A549 (cell line): ENCODE measurements at regions not wholly inside any gene's neighbourhood (a gene's known extent, or its start where the extent isn't known, plus 50 kb on each side); places are given as distances from the start of the nearest gene placed in this dataset.

Experiments used
- ATAC-seq, 2 experiments: fragments of 200-7000 bp in 1 of 2; fragments of >200 bp in 1 of 2; cut with Nextera tagmentation in 1 of 2; cut with Tn5 transposase in 1 of 2; 3 replicates each; pipeline versions ENCODE4 v1.8.0 to v1.9.1; 2018 to 2020; ENCODE audit warnings: mild to moderate bottlenecking in 1 of 2, moderate library complexity in 1 of 2
- CTCF ChIA-PET: fragments of 300-600 bp; sonication (Branson Sonifier 250); formaldehyde crosslinking; extraction: SDS; loops from one replicate; lab custom pipeline; 2021; ENCODE audit warnings: antibody characterized with exemption, inconsistent platforms; lab: Yijun Ruan, JAX
- POLR2A ChIA-PET: fragments of 350-600 bp; formaldehyde crosslinking; extraction: SDS; loops from one replicate; lab custom pipeline; 2021; ENCODE audit warnings: antibody characterized with exemption, inconsistent platforms; lab: Yijun Ruan, JAX
- DNase-seq, 2 experiments: peaks; one replicate each; pipeline versions ENCODE4 v3.0.0 to v3.0.0-alpha.2; 2011 to 2016; ENCODE audit warnings: low read depth in 1 of 2, low spot score in 1 of 2
- FAIRE-seq: peaks from 2 replicates; lab custom pipeline; 2011; peaks lifted over from hg19 to GRCh38; lab: Jason Lieb, UNC
- H3K27ac ChIP-seq, 2 experiments: fragments of >200 bp; sonication (Bioruptor Twin); formaldehyde crosslinking; 3 replicates each; pipeline ENCODE4 v1.5.1; 2016 to 2017
- H3K4me1 ChIP-seq: fragments of >200 bp; sonication (Bioruptor Twin); formaldehyde crosslinking; 3 replicates; pipeline ENCODE4 v1.6.1; 2016
- H3K4me2 ChIP-seq: fragments of >200 bp; sonication (Bioruptor Twin); formaldehyde crosslinking; 3 replicates; pipeline ENCODE4 v1.6.1; 2016
- H3K4me3 ChIP-seq: fragments of >200 bp; sonication (Bioruptor Twin); formaldehyde crosslinking; 3 replicates; pipeline ENCODE4 v1.5.1; 2016
- H3K9me3 ChIP-seq: fragments of >200 bp; sonication (Bioruptor Twin); formaldehyde crosslinking; 3 replicates; pipeline ENCODE4 v1.6.1; 2016
- ATOH8 ChIP-seq: fragments of 250-450 bp; sonication (Bioruptor Pico); IDR thresholded peaks from 2 replicates; pipeline ENCODE4 v1.5.0; 2020; ENCODE audit warnings: low read depth, mild to moderate bottlenecking, moderate library complexity
- CHD4 ChIP-seq: fragments of 200-600 bp; sonication (generic); IDR thresholded peaks from 2 replicates; pipeline ENCODE4 v1.6.1; 2016; ENCODE audit warnings: antibody characterized with exemption, mild to moderate bottlenecking, borderline replicate concordance
- CTCF ChIP-seq: fragments of >200 bp; sonication (Bioruptor Twin); formaldehyde crosslinking; IDR thresholded peaks from 3 replicates; pipeline ENCODE4 v1.5.1; 2016
- EHMT2 ChIP-seq: fragments of 200-600 bp; sonication (generic); IDR thresholded peaks from 2 replicates; pipeline ENCODE4 v1.6.1; 2016; ENCODE audit warnings: antibody characterized with exemption, low read depth, mild to moderate bottlenecking, moderate library complexity
- ELK1 ChIP-seq: fragments of 150-350 bp; IDR thresholded peaks from 2 replicates; pipeline ENCODE4 v1.6.1; 2014; ENCODE audit warnings: low read depth, mild to moderate bottlenecking, low read length
- FOSL2 ChIP-seq, 2 experiments: fragments of 450-650 bp in 1 of 2; fragments of >200 bp in 1 of 2; sonication (Bioruptor Twin) in 1 of 2; formaldehyde crosslinking; IDR thresholded peaks; 2 replicates each; pipeline versions ENCODE4 v1.5.0 to v1.6.1; 2016 to 2020; ENCODE audit warnings: mild to moderate bottlenecking in 1 of 2, moderate library complexity in 1 of 2
- HDAC2 ChIP-seq: fragments of 200-600 bp; sonication (generic); IDR thresholded peaks from 2 replicates; pipeline ENCODE4 v1.6.1; 2016
- HMGXB4 ChIP-seq: fragments of 250-450 bp; sonication (Bioruptor Pico); IDR thresholded peaks from 2 replicates; pipeline ENCODE4 v1.5.0; 2021; ENCODE audit warnings: mild to moderate bottlenecking, moderate library complexity, borderline replicate concordance
- MAFK ChIP-seq: fragments of 450-650 bp; IDR thresholded peaks from 2 replicates; pipeline ENCODE4 v1.6.1; 2014; ENCODE audit not compliant: partially characterized antibody
- NFE2L2 ChIP-seq: fragments of 150-350 bp; conservative IDR thresholded peaks from 2 replicates; pipeline ENCODE4 v1.6.1; 2014; ENCODE audit warnings: low read length
- PHF8 ChIP-seq: fragments of 200-600 bp; sonication (generic); IDR thresholded peaks from 2 replicates; pipeline ENCODE4 v1.6.1; 2016; ENCODE audit warnings: low read depth, mild to moderate bottlenecking, antibody characterized with exemption, moderate library complexity, borderline replicate concordance
- POLR2A ChIP-seq: IDR thresholded peaks from 2 replicates; pipeline ENCODE4 v1.6.1; 2012; ENCODE audit warnings: mild to moderate bottlenecking, low read length
- RAD21 ChIP-seq, 2 experiments: fragments of >200 bp in 1 of 2; sonication (Bioruptor Twin) in 1 of 2; formaldehyde crosslinking in 1 of 2; IDR thresholded peaks in 1 of 2; conservative IDR thresholded peaks in 1 of 2; 2 replicates in 1 of 2; 3 replicates in 1 of 2; pipeline ENCODE4 v1.6.1; 2012 to 2018; ENCODE audit warnings: inconsistent platforms in 1 of 2
- RFX5 ChIP-seq: fragments of 450-650 bp; IDR thresholded peaks from 2 replicates; pipeline ENCODE4 v1.7.1; 2014; ENCODE audit warnings: antibody characterized with exemption, mild to moderate bottlenecking, moderate library complexity
- SMC3 ChIP-seq: fragments of >200 bp; sonication (Bioruptor Twin); formaldehyde crosslinking; IDR thresholded peaks from 3 replicates; pipeline ENCODE4 v1.6.1; 2018; ENCODE audit warnings: inconsistent platforms
- TP53 ChIP-seq: fragments of 250-450 bp; sonication (Bioruptor Pico); IDR thresholded peaks from 2 replicates; pipeline ENCODE4 v1.5.0; 2021; ENCODE audit warnings: mild to moderate bottlenecking, moderate library complexity
- ZNF302 ChIP-seq: fragments of 250-450 bp; sonication (Bioruptor Pico); IDR thresholded peaks from 2 replicates; pipeline ENCODE4 v1.9.0; 2021; ENCODE audit warnings: inconsistent platforms, mild to moderate bottlenecking, moderate library complexity
- WGBS: methylation state at CpG from one replicate; pipeline ENCODE4 v1.1.6; 2017; ENCODE audit errors: missing lambda C conversion rate; 5-methylcytosine and 5-hydroxymethylcytosine counted together

- CTCF ChIA-PET = interaction anchor here (0.9 to 1.6 kb wide), 2 partner anchors 8 to 55 kb away, joined by 3 read pairs; no protein-coding TSS in a partner anchor
- Histone ChIP-seq H3K4me3 (no peak overlapping the region), H3K4me2 (no peak overlapping the region), H3K4me1 (no peaks in the 10 kb centered on the region), H3K27ac (no peak overlapping the region), H3K9me3 (no peaks in the 10 kb centered on the region)
- WGBS = 58% methylated on average over 7 of the region's 11 CpGs
- FAIRE-seq (no peak), DNase-seq (no peak), ATAC-seq (peak; percentile 81 to 84; a peak in 5 of 6 replicates)
- POLR2A ChIA-PET = no interaction called here
- TF ChIP-seq RAD21 (conservative IDR thresholded peaks at IDR 0.05 in 1 of 2, IDR thresholded peaks at IDR 0.05 in 1 of 2) = peak in 1 of 2 experiments; percentile 14; a peak in 1 of 5 replicates
- no peak for TF ChIP-seq PHF8
- TF ChIP-seq CHD4 = no peak
- no peak; the same call in 2 of the 3 replicates for TF ChIP-seq SMC3
- TF ChIP-seq NFE2L2 = no peak
Measured at GRCh38 chr2:240287496-240288086, 147.1 kb upstream of the OTOS start.

GRCh38 chr2:240288087-240288521, 147.4 kb upstream of the GPC1 start:
- no peak for ATAC-seq
- CTCF ChIA-PET = interaction anchor here (0.9 to 1.6 kb wide), 2 partner anchors 8 to 55 kb away, joined by 3 read pairs; no protein-coding TSS in a partner anchor
- Histone ChIP-seq H3K4me1 (no peaks in the 10 kb centered on the region), H3K4me3 (no peak overlapping the region), H3K4me2 (no peak overlapping the region), H3K27ac (no peak overlapping the region), H3K9me3 (no peaks in the 10 kb centered on the region)
- WGBS = 56% methylated on average over 4 of the region's 7 CpGs
- POLR2A ChIA-PET = no interaction called here
- DNase-seq = no peak
- TF ChIP-seq MAFK (no peak), ATOH8 (CRISPR knock-in tag) (no peak), HMGXB4 (CRISPR knock-in tag) (no peak), TP53 (CRISPR knock-in tag) (no peak), EHMT2 (no peak), ELK1 (no peak), RFX5 (no peak), CTCF (no peak), FOSL2 (IDR thresholded peaks at IDR 0.05) (no peak), FOSL2 (CRISPR knock-in tag; IDR thresholded peaks at IDR 0.05) (no peak), POLR2A (no peak), PHF8 (no peak), ZNF302 (CRISPR knock-in tag) (no peak), HDAC2 (no peak)
- no peak for FAIRE-seq
